K562 (cell line): ENCODE measurements at regions not wholly inside any gene's neighbourhood (a gene's known extent, or its start where the extent isn't known, plus 50 kb on each side); places are given as distances from the start of the nearest gene placed in this dataset.

Source experiments
- ATF7 ChIP-seq: fragments of 450-650 bp; IDR thresholded peaks from 2 replicates; pipeline ENCODE4 v1.7.1; 2014; ENCODE audit warnings: mild to moderate bottlenecking, moderate library complexity
- BCOR ChIP-seq: fragments of 450-650 bp; IDR thresholded peaks from 2 replicates; pipeline ENCODE4 v1.6.1; 2016
- CSDE1 ChIP-seq, 2 experiments: fragments of 450-650 bp; IDR thresholded peaks; 2 replicates each; pipeline ENCODE4 v1.6.1; 2016; ENCODE audit warnings: mild to moderate bottlenecking in 1 of 2
- FIP1L1 ChIP-seq: fragments of 200-400 bp; formaldehyde crosslinking; IDR thresholded peaks from 2 replicates; pipeline ENCODE4 v1.6.1; 2018; ENCODE audit warnings: mild to moderate bottlenecking, low read depth, low read length; ENCODE audit not compliant: poor library complexity, severe bottlenecking
- GTF2A2 ChIP-seq: IDR thresholded peaks from 2 replicates; pipeline ENCODE4 v1.6.1; 2016; ENCODE audit warnings: mild to moderate bottlenecking, missing genetic modification characterization, missing compliant biosample characterization
- KDM5B ChIP-seq: fragments of 200-600 bp; sonication (generic); IDR thresholded peaks from 2 replicates; pipeline ENCODE4 v1.6.1; 2012; ENCODE audit warnings: low read depth, mild to moderate bottlenecking, moderate library complexity, low read length, control low read depth, inconsistent platforms; ENCODE audit not compliant: insufficient replicate concordance
- KLF1 ChIP-seq: fragments of 450-650 bp; IDR thresholded peaks from 2 replicates; pipeline ENCODE4 v1.6.1; 2016; ENCODE audit warnings: missing genetic modification characterization, missing compliant biosample characterization
- NFRKB ChIP-seq: fragments of 450-650 bp; IDR thresholded peaks from 2 replicates; pipeline ENCODE4 v1.6.1; 2016; ENCODE audit warnings: low read depth
- PRMT5 ChIP-seq: sonication (generic); formaldehyde crosslinking; IDR thresholded peaks from 2 replicates; pipeline ENCODE4 v1.5.0; 2020; ENCODE audit warnings: missing genetic modification reagents
- RBM25 ChIP-seq: fragments of 200-400 bp; formaldehyde crosslinking; IDR thresholded peaks from 2 replicates; pipeline ENCODE4 v1.6.1; 2018; ENCODE audit warnings: low read length, low read depth, moderate library complexity; ENCODE audit not compliant: severe bottlenecking
- STAG1 ChIP-seq: sonication (generic); formaldehyde crosslinking; IDR thresholded peaks from 2 replicates; pipeline ENCODE4 v1.5.0; 2020; ENCODE audit warnings: missing genetic modification reagents, borderline replicate concordance
- TAF7 ChIP-seq: fragments of 450-650 bp; IDR thresholded peaks from 2 replicates; pipeline ENCODE4 v1.6.1; 2016; ENCODE audit warnings: missing genetic modification characterization, missing compliant biosample characterization
- TEAD1 ChIP-seq, 2 experiments: fragments of 450-650 bp in 1 of 2; sonication (generic) in 1 of 2; formaldehyde crosslinking; IDR thresholded peaks; 2 replicates each; pipeline versions ENCODE4 v1.4.0 to v1.8.0; 2020 to 2022; ENCODE audit warnings: mild to moderate bottlenecking in 2 of 2, missing genetic modification reagents in 1 of 2
- ZNF778 ChIP-seq: fragments of 450-650 bp; formaldehyde crosslinking; IDR thresholded peaks from 2 replicates; pipeline ENCODE4 v1.4.0; 2020; ENCODE audit warnings: mild to moderate bottlenecking, moderate library complexity
- ZZZ3 ChIP-seq: fragments of 450-650 bp; IDR thresholded peaks from 2 replicates; pipeline ENCODE4 v1.6.1; 2016; ENCODE audit warnings: antibody characterized with exemption, mild to moderate bottlenecking, moderate library complexity
- TF ChIP-seq, protein P1 (sequence below): fragments of 250-450 bp; sonication (Bioruptor Pico); IDR thresholded peaks from 2 replicates; pipeline ENCODE4 v1.5.0; 2020; ENCODE audit warnings: mild to moderate bottlenecking, borderline replicate concordance
- TF ChIP-seq, protein P2 (sequence below): sonication (generic); formaldehyde crosslinking; IDR thresholded peaks from 2 replicates; pipeline ENCODE4 v1.8.0; 2023; ENCODE audit warnings: missing genetic modification reagents, mild to moderate bottlenecking, borderline replicate concordance
- TF ChIP-seq, protein P3 (sequence below): sonication (generic); formaldehyde crosslinking; IDR thresholded peaks from 2 replicates; pipeline ENCODE4 v1.4.0; 2020; ENCODE audit warnings: mild to moderate bottlenecking, missing genetic modification reagents

DNA sequence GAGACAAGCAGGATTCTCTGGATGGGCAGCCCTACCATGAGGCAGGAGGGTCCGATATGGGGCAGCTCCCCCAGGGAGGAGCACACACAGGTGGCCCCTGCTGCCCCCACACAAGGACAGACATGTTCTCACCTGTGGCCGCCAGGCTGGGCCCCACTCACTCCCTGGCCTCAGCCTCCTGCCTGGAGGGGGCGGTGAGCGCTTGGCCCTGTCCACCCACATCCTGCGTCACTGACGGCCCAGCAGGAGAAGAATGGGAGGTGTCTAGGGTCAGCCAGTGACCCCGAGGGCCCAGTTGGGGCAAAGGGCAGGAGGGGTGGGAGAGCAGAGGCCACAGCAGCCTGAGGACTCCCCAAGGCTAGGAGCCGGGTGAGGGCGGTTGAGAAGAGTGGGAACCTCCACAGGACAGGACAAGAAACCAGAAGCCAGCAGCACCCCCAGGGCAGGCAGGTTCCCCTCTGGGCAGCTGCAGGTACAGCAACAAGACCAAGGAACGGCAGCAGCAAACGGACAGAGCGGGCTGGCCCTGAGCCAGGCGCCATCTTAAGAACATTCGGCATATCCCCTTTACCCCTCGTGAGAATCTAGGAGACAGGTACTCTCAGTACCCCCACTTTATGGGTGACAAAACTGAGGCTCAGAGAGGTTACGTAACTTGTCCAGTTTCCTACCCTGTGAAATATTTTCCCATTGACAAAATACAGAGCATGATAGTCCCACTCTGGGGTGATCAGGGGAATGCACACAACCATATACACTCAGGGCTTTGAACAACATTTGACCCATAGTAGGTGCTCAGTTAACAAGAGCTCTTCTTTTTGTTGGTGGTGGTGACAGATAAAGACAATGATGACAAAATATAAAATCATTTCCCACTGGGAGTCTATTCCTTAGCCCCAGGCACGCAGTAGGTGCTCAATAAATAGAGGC lies 74.3 kb downstream of the NCOR2 start (continued):
- TF ChIP-seq, protein P1, sequence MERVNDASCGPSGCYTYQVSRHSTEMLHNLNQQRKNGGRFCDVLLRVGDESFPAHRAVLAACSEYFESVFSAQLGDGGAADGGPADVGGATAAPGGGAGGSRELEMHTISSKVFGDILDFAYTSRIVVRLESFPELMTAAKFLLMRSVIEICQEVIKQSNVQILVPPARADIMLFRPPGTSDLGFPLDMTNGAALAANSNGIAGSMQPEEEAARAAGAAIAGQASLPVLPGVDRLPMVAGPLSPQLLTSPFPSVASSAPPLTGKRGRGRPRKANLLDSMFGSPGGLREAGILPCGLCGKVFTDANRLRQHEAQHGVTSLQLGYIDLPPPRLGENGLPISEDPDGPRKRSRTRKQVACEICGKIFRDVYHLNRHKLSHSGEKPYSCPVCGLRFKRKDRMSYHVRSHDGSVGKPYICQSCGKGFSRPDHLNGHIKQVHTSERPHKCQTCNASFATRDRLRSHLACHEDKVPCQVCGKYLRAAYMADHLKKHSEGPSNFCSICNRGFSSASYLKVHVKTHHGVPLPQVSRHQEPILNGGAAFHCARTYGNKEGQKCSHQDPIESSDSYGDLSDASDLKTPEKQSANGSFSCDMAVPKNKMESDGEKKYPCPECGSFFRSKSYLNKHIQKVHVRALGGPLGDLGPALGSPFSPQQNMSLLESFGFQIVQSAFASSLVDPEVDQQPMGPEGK (CRISPR knock-in tag): no peak
- TF ChIP-seq RBM25 (peak; percentile 65), ZZZ3 (no peak), GTF2A2 (tag) (no peak), STAG1 (no peak), KDM5B (no peak), CSDE1 (IDR thresholded peaks at IDR 0.05) (no peak), ATF7 (no peak), FIP1L1 (no peak), ZNF778 (CRISPR knock-in tag) (no peak), TAF7 (no peak), BCOR (peak; percentile 89), TEAD1 (CRISPR knock-in tag; IDR thresholded peaks at IDR 0.05) (no peak), PRMT5 (CRISPR knock-in tag) (no peak), NFRKB (no peak), KLF1 (no peak)
- TF ChIP-seq, protein P2, sequence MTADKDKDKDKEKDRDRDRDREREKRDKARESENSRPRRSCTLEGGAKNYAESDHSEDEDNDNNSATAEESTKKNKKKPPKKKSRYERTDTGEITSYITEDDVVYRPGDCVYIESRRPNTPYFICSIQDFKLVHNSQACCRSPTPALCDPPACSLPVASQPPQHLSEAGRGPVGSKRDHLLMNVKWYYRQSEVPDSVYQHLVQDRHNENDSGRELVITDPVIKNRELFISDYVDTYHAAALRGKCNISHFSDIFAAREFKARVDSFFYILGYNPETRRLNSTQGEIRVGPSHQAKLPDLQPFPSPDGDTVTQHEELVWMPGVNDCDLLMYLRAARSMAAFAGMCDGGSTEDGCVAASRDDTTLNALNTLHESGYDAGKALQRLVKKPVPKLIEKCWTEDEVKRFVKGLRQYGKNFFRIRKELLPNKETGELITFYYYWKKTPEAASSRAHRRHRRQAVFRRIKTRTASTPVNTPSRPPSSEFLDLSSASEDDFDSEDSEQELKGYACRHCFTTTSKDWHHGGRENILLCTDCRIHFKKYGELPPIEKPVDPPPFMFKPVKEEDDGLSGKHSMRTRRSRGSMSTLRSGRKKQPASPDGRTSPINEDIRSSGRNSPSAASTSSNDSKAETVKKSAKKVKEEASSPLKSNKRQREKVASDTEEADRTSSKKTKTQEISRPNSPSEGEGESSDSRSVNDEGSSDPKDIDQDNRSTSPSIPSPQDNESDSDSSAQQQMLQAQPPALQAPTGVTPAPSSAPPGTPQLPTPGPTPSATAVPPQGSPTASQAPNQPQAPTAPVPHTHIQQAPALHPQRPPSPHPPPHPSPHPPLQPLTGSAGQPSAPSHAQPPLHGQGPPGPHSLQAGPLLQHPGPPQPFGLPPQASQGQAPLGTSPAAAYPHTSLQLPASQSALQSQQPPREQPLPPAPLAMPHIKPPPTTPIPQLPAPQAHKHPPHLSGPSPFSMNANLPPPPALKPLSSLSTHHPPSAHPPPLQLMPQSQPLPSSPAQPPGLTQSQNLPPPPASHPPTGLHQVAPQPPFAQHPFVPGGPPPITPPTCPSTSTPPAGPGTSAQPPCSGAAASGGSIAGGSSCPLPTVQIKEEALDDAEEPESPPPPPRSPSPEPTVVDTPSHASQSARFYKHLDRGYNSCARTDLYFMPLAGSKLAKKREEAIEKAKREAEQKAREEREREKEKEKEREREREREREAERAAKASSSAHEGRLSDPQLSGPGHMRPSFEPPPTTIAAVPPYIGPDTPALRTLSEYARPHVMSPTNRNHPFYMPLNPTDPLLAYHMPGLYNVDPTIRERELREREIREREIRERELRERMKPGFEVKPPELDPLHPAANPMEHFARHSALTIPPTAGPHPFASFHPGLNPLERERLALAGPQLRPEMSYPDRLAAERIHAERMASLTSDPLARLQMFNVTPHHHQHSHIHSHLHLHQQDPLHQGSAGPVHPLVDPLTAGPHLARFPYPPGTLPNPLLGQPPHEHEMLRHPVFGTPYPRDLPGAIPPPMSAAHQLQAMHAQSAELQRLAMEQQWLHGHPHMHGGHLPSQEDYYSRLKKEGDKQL (CRISPR knock-in tag): no peak
- TF ChIP-seq, protein P3, sequence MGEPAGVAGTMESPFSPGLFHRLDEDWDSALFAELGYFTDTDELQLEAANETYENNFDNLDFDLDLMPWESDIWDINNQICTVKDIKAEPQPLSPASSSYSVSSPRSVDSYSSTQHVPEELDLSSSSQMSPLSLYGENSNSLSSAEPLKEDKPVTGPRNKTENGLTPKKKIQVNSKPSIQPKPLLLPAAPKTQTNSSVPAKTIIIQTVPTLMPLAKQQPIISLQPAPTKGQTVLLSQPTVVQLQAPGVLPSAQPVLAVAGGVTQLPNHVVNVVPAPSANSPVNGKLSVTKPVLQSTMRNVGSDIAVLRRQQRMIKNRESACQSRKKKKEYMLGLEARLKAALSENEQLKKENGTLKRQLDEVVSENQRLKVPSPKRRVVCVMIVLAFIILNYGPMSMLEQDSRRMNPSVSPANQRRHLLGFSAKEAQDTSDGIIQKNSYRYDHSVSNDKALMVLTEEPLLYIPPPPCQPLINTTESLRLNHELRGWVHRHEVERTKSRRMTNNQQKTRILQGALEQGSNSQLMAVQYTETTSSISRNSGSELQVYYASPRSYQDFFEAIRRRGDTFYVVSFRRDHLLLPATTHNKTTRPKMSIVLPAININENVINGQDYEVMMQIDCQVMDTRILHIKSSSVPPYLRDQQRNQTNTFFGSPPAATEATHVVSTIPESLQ (CRISPR knock-in tag): no peak
